GM12874 (cell line): ENCODE measurements at regions not wholly inside any gene's neighbourhood (a gene's known extent, or its start where the extent isn't known, plus 50 kb on each side); places are given as distances from the start of the nearest gene placed in this dataset.

Source experiments
- TF ChIP-seq, protein P1 (sequence below): IDR thresholded peaks from 2 replicates; pipeline ENCODE4 v1.5.1; 2011; ENCODE audit warnings: low read depth, mild to moderate bottlenecking, control low read depth, low read length, moderate library complexity; ENCODE audit not compliant: insufficient read depth

DNA sequence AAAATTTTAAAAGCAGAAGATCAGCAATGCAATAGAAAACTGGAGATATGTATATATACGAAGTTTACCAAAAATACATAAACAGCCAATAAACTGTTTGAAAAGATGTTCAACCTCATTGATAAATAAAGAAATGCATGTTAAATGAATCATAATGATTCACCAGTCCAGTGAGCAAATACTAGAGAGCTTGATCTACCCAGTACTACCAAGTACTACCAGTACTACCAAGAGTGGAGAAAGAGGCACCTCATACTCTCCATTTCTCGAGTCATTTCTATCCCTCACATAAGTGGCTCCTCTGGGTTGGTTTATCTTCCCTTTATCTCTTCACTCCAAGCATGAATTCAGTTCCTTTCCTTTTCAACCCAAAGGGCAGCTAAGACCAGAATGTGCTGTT, 138.9 kb downstream of the MREG start:
- TF ChIP-seq, protein P1, sequence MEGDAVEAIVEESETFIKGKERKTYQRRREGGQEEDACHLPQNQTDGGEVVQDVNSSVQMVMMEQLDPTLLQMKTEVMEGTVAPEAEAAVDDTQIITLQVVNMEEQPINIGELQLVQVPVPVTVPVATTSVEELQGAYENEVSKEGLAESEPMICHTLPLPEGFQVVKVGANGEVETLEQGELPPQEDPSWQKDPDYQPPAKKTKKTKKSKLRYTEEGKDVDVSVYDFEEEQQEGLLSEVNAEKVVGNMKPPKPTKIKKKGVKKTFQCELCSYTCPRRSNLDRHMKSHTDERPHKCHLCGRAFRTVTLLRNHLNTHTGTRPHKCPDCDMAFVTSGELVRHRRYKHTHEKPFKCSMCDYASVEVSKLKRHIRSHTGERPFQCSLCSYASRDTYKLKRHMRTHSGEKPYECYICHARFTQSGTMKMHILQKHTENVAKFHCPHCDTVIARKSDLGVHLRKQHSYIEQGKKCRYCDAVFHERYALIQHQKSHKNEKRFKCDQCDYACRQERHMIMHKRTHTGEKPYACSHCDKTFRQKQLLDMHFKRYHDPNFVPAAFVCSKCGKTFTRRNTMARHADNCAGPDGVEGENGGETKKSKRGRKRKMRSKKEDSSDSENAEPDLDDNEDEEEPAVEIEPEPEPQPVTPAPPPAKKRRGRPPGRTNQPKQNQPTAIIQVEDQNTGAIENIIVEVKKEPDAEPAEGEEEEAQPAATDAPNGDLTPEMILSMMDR = no peak

DNA sequence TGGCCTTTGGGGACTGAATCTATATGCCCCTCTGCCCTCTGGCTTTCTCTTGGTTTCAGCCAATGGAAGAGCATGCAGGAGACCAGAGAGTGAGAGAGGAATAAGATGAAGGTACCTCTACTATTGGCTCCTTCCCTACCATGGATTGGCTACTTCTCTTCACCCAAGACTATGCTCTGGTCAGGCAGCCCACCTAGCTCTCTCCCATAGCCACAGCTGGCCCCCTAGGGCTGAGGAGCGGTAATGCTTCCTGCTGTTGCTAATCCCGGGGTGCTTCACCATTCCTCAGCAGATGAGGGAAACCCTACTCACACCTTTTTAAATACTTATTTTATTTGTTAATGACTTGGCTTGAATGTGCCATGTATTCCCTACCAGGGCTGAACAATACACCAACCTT, 142.4 kb downstream of the MREG start:
- TF ChIP-seq, protein P1 = peak; percentile 43; the same call in 1 of the 2 replicates

DNA sequence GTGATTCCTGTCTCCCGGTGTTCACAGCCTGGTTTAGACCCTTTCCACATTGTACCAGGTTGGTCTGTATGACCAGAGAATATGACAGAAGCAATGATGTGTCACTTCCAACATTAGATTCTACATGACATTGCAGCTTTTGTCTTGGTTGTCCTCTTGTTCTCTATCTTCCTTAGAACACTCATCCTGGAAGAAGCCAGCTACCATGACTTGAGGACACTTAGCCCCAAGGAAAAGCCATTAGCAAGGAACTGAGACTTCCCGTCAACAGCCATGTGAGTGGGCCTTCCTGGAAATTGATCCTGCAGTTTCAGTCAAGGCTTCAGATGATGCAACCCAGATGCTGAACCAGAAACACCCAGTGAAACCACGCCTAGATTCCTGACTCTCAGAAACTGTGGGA, 143.3 kb downstream of the MREG start:
- TF ChIP-seq, protein P1 = no peak

DNA sequence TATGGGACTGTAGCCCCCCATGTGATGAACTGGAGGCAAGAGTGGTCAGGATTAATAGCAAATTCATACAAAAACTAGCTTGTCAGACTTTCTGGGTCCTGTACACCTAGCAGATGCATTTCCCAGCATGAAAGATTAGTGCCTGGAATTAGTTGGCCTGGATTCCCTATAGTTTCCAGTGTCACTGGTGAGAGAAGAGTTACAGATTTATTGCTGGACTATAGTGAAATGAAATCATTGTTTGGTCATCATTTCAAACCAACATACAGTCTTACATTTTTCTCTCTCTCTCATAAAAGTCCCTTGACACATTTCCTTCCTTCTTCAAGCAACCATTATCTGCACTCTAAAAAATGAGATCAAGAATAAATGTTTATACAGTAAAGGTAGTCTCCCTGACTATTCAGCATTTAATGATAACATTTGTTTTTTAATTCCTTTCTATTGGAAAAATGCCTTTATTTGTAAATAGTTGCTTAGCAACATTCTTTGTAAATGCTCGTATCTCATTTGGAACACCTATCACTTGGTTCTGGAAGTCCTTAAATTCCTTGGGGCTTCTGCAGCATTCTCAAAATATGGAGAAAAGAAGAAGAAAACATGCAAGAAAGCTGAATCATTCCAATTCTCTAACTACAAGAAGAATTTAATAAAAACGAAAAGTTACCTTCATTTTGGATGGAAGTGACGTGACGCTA, 144.4 kb downstream of the MREG start:
- TF ChIP-seq, protein P1 = no peak

DNA sequence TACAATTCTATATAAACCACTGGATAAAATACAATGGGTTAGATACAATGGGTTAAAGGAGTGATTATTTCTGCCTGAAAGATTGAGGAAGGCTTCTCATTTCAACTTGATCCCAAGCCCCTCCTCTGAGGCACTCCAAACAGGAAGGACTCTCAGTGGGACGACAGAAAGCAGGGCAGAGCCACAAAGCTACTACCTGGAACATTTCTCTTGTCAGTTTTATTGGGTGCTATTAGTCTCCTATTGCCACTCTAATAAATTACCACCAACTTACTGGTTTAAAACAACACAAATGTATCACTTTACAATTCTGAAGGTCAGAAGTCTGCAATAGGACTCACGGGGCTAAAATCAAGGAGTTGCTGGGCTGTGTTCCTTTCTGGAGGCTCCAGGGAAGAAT, 146.7 kb downstream of the MREG start:
- TF ChIP-seq, protein P1 = no peak

DNA sequence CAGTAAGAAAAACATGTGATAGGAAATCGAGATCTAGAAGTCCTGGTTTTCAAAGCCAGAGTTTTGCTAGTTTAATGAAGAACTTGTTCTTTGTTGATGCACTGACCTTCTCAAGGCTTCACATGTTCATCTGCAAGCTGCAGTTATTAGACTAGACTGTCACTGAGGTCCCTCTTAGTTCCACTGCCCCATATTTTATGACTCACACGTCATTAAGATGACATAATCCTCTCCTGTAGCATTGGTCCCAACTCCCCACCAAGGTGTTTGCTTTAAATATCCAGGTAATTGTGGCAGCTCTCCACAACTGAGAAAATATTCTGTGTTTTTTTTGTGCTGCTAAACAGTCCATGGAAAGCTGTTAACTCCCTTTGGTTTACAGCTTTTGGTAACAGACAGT, 149.7 kb downstream of the MREG start:
- TF ChIP-seq, protein P1 = no peak

DNA sequence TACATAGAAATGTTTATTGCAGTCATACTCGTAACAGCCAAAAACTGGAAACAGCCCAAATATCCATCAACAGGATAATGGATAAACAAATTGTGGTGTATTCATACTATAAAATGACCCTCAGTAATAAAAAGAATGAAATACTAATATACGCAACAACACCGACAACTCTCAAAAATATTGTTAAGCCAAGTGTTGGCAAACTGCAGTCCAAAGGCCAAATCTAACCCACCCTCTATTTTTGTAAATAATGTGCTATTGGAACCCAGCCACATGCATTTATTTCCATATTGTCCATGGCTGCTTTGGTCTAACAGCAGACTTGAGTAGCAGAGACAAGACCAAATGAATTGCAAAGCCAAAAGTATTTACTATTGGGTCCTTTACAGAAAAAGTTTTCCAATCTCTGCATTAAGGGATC, 151.0 kb downstream of the MREG start:
- TF ChIP-seq, protein P1 = no peak
